ENCODE measurements at regions not wholly inside any gene's neighbourhood (a gene's known extent, or its start where the extent isn't known, plus 50 kb on each side); places are given as distances from the start of the nearest gene placed in this dataset.

DNA sequence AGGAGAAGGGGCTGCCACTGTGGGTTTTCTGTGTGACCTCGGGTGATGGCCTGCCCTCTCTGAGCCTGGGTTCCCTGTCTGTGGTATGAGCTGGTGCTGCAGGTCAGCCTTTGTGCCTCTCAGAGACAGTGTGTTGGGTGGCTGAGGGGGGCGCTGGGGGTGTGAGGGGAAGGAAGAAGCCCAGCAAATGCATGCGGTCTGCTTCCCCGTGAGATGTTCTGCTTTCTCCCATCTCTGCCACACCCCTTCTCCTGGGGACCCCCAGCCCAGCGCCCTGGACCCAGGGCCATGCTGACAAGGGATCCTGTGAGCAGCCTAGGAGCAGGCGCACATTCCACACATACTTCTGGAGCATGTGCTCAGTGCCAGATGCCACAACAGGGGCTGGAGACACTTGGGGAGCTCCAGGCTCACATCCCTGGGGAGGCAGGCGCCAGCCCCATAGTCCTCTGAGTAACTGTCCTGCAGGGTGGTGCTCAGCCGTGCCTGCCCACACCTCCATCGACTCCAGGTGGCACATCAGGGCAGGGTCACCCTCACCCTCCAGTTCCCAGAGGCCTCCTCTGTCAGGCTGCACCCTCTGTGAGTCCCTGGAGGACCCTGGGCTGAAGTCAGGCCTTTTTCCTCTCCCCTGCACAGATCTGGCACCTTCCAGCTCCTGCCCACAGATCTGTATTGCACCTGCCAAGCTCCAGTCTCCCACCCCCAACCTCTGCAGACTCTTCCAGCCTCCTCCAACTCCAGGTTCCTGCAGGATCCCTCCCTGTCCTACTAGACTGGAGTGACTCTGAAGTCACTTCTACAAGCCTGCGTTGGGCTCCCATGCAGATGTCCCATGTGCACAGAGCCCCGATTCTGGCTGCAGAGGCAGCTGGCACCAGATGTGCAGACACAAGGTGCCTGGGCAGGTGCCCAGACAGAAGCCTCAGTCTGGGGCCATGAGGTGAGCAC is 205.6 kb downstream of the KIF26A start:
- Histone ChIP-seq H3K9ac (ENCODE audit: low read length) (no peak overlapping the region), H3K27me3 (replicated peaks in 1 of 4; ENCODE audit: control extremely low read depth in 1 of 4, control insufficient read depth in 3 of 4, insufficient read depth in 4 of 4, low read length in 3 of 4) (peaks cover 0 to 15% (median 6%) of the 10 kb centered on the region in 4 experiments), H2AFZ (ENCODE audit: insufficient read depth, low read depth, low read length, poor library complexity, severe bottlenecking) (no peak overlapping the region), H3K4me2 (replicated peaks; ENCODE audit: low read depth, low read length, poor library complexity, severe bottlenecking) (no peak overlapping the region), H3K4me1 (ENCODE audit: control insufficient read depth in 2 of 2, insufficient read depth in 2 of 2, low read length in 2 of 2) (no peaks in the 10 kb centered on the region), H3K4me3 (ENCODE audit: control extremely low read depth in 1 of 5, extremely low read depth in 1 of 5, insufficient read depth in 1 of 5, low read depth in 2 of 5, low read length in 4 of 5) (no peak overlapping the region), H3K36me3 (replicated peaks in 1 of 2; ENCODE audit: control extremely low read depth in 1 of 2, control insufficient read depth in 1 of 2, extremely low read depth in 1 of 2, insufficient read depth in 2 of 2, low read length in 1 of 2) (no peaks in the 10 kb centered on the region), H3K79me2 (ENCODE audit: control insufficient read depth, insufficient read depth, low read length) (no peaks in the 10 kb centered on the region), H3K27ac (ENCODE audit: low read length in 2 of 2) (no peak overlapping the region), H4K20me1 (ENCODE audit: control insufficient read depth, insufficient read depth, low read length, poor library complexity, severe bottlenecking) (no peaks in the 10 kb centered on the region), H3K9me3 (ENCODE audit: control extremely low read depth in 1 of 3, control insufficient read depth in 2 of 3, insufficient read depth in 1 of 3, low read length in 2 of 3) (peaks cover 0 to 12% (median 0%) of the 10 kb centered on the region in 3 donors)
- Mint-ChIP-seq H3K27me3 (peaks cover 21% of the 10 kb centered on the region), H3K4me1 (no peaks in the 10 kb centered on the region), H3K9me3 (ENCODE audit: insufficient read depth) (peaks cover 2% of the 10 kb centered on the region), H3K4me3 (no peak overlapping the region), H3K27ac (no peak overlapping the region)
- ATAC-seq (ENCODE audit: low read depth) (no peak), DNase-seq (no peak)
- WGBS (ENCODE audit: insufficient coverage): 71% methylated on average over 7 of the region's 11 CpGs
- intact Hi-C loops (cut with micrococcal nuclease): no loop called here
- ChIA-PET CTCF (no interaction called here), POLR2A (no interaction called here)
- no peak for TF ChIP-seq EZH2 (IDR thresholded peaks at IDR 0.05; ENCODE audit: borderline replicate concordance, insufficient read depth, low read depth, low read length, poor library complexity, severe bottlenecking)
- TF ChIP-seq, protein P1, sequence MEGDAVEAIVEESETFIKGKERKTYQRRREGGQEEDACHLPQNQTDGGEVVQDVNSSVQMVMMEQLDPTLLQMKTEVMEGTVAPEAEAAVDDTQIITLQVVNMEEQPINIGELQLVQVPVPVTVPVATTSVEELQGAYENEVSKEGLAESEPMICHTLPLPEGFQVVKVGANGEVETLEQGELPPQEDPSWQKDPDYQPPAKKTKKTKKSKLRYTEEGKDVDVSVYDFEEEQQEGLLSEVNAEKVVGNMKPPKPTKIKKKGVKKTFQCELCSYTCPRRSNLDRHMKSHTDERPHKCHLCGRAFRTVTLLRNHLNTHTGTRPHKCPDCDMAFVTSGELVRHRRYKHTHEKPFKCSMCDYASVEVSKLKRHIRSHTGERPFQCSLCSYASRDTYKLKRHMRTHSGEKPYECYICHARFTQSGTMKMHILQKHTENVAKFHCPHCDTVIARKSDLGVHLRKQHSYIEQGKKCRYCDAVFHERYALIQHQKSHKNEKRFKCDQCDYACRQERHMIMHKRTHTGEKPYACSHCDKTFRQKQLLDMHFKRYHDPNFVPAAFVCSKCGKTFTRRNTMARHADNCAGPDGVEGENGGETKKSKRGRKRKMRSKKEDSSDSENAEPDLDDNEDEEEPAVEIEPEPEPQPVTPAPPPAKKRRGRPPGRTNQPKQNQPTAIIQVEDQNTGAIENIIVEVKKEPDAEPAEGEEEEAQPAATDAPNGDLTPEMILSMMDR (IDR thresholded peaks at IDR 0.05): no peak
